ENCODE measurements at regions not wholly inside any gene's neighbourhood (a gene's known extent, or its start where the extent isn't known, plus 50 kb on each side); places are given as distances from the start of the nearest gene placed in this dataset.

DNA sequence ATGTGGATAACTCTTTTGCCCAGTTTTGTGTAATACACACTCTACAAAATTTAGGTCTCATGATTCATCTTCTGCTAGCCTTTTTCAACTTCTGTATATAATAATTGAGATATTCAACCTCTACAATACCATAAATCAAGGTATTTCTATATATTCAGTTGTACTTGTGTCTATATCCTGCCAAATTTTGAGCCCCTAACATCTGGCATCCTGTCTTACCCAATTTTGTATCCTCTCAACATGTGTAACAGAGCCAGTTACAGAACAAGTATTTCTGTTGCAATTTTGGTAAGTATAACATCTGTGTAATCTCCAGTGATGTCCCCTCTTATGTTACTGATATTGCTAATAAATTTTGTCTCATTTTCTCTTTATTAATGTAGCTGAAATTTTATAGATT lies 145.8 kb downstream of the TRIB2 start (continued):
- TF ChIP-seq, protein P1, sequence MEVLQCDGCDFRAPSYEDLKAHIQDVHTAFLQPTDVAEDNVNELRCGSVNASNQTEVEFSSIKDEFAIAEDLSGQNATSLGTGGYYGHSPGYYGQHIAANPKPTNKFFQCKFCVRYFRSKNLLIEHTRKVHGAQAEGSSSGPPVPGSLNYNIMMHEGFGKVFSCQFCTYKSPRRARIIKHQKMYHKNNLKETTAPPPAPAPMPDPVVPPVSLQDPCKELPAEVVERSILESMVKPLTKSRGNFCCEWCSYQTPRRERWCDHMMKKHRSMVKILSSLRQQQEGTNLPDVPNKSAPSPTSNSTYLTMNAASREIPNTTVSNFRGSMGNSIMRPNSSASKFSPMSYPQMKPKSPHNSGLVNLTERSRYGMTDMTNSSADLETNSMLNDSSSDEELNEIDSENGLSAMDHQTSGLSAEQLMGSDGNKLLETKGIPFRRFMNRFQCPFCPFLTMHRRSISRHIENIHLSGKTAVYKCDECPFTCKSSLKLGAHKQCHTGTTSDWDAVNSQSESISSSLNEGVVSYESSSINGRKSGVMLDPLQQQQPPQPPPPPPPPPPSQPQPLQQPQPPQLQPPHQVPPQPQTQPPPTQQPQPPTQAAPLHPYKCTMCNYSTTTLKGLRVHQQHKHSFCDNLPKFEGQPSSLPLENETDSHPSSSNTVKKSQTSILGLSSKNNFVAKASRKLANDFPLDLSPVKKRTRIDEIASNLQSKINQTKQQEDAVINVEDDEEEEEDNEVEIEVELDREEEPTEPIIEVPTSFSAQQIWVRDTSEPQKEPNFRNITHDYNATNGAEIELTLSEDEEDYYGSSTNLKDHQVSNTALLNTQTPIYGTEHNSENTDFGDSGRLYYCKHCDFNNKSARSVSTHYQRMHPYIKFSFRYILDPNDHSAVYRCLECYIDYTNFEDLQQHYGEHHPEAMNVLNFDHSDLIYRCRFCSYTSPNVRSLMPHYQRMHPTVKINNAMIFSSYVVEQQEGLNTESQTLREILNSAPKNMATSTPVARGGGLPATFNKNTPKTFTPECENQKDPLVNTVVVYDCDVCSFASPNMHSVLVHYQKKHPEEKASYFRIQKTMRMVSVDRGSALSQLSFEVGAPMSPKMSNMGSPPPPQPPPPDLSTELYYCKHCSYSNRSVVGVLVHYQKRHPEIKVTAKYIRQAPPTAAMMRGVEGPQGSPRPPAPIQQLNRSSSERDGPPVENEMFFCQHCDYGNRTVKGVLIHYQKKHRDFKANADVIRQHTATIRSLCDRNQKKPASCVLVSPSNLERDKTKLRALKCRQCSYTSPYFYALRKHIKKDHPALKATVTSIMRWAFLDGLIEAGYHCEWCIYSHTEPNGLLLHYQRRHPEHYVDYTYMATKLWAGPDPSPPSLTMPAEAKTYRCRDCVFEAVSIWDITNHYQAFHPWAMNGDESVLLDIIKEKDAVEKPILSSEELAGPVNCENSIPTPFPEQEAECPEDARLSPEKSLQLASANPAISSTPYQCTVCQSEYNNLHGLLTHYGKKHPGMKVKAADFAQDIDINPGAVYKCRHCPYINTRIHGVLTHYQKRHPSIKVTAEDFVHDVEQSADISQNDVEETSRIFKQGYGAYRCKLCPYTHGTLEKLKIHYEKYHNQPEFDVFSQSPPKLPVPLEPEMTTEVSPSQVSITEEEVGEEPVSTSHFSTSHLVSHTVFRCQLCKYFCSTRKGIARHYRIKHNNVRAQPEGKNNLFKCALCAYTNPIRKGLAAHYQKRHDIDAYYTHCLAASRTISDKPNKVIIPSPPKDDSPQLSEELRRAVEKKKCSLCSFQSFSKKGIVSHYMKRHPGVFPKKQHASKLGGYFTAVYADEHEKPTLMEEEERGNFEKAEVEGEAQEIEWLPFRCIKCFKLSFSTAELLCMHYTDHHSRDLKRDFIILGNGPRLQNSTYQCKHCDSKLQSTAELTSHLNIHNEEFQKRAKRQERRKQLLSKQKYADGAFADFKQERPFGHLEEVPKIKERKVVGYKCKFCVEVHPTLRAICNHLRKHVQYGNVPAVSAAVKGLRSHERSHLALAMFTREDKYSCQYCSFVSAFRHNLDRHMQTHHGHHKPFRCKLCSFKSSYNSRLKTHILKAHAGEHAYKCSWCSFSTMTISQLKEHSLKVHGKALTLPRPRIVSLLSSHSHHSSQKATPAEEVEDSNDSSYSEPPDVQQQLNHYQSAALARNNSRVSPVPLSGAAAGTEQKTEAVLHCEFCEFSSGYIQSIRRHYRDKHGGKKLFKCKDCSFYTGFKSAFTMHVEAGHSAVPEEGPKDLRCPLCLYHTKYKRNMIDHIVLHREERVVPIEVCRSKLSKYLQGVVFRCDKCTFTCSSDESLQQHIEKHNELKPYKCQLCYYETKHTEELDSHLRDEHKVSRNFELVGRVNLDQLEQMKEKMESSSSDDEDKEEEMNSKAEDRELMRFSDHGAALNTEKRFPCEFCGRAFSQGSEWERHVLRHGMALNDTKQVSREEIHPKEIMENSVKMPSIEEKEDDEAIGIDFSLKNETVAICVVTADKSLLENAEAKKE (CRISPR knock-in tag; IDR thresholded peaks at IDR 0.05), result no peak
- TF ChIP-seq, protein P2, sequence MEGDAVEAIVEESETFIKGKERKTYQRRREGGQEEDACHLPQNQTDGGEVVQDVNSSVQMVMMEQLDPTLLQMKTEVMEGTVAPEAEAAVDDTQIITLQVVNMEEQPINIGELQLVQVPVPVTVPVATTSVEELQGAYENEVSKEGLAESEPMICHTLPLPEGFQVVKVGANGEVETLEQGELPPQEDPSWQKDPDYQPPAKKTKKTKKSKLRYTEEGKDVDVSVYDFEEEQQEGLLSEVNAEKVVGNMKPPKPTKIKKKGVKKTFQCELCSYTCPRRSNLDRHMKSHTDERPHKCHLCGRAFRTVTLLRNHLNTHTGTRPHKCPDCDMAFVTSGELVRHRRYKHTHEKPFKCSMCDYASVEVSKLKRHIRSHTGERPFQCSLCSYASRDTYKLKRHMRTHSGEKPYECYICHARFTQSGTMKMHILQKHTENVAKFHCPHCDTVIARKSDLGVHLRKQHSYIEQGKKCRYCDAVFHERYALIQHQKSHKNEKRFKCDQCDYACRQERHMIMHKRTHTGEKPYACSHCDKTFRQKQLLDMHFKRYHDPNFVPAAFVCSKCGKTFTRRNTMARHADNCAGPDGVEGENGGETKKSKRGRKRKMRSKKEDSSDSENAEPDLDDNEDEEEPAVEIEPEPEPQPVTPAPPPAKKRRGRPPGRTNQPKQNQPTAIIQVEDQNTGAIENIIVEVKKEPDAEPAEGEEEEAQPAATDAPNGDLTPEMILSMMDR (conservative IDR thresholded peaks at IDR 0.05; ENCODE audit: low read depth in 2 of 2), result no peak

DNA sequence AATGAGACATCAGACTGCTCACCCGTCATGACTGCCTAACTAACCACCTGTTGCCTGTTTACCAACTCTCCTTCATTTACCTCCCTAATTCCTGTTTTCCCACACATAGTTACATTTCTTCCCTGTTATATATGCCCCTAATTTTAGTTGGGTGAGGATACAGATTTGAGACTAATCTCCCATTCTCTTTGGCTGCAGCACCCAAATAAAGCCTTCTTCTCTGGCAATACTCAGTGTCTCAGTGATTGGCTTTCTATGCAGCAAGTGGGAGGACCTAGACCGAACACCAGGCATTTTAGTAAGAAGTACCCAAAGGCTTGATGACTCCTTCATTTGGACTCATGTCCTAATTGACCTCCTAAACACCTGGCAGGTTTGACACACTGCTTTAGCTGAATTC lies 147.2 kb downstream of the TRIB2 start:
- Histone ChIP-seq H3K27ac (ENCODE audit: low read depth) (no peak overlapping the region), H3F3A (replicated peaks; ENCODE audit: low read depth) (no peaks in the 10 kb centered on the region), H3K79me2 (replicated peaks; ENCODE audit: insufficient read depth) (no peaks in the 10 kb centered on the region), H3K27me3 (ENCODE audit: insufficient read depth) (no peaks in the 10 kb centered on the region), H3K36me3 (ENCODE audit: insufficient read depth) (no peaks in the 10 kb centered on the region; the same call in 1 of the 2 replicates), H3K4me2 (no peak overlapping the region), H3K4me1 (ENCODE audit: insufficient read depth) (no peaks in the 10 kb centered on the region), H3K9me2 (ENCODE audit: insufficient read depth) (no peaks in the 10 kb centered on the region), H3K4me3 (no peak overlapping the region), H2AFZ (no peak overlapping the region), H4K20me1 (replicated peaks; ENCODE audit: insufficient read depth) (no peaks in the 10 kb centered on the region)
- Mint-ChIP-seq H3K27me3 (ENCODE audit: insufficient read depth, low read depth, poor library complexity) (peaks cover 4% of the 10 kb centered on the region), H3K4me1 (no peaks in the 10 kb centered on the region), H3K36me3 (ENCODE audit: low read depth) (peaks cover 31% of the 10 kb centered on the region), H3K4me3 (no peak overlapping the region), H3K27ac (no peak overlapping the region), H3K9me3 (peaks cover 48% of the 10 kb centered on the region)
- no peak for DNase-seq (ENCODE audit: low spot score)
- TF ChIP-seq JUNB (IDR thresholded peaks at IDR 0.05; ENCODE audit: unreplicated experiment), result no peak
- ATAC-seq, result no peak
